RWPE2 (cell line): ENCODE measurements at regions not wholly inside any gene's neighbourhood (a gene's known extent, or its start where the extent isn't known, plus 50 kb on each side); places are given as distances from the start of the nearest gene placed in this dataset.

Experiments used
- ATAC-seq: fragments of 200-7000 bp; cut with Tn5 transposase; 3 replicates; pipeline ENCODE4 v1.9.1; 2021; ENCODE audit warnings: low read depth
- DNase-seq: peaks from one replicate; pipeline ENCODE4 v3.0.0-alpha.2; 2020; ENCODE audit warnings: low spot score
- H3K27ac ChIP-seq: fragments of 450-650 bp; 2 replicates; pipeline ENCODE4 v1.5.1; 2017; ENCODE audit warnings: mild to moderate bottlenecking; ENCODE audit not compliant: poor library complexity, severe bottlenecking
- H3K27me3 ChIP-seq: fragments of 250-450 bp; sonication (Bioruptor Pico); 2 replicates; pipeline ENCODE4 v1.5.1; 2021; ENCODE audit warnings: mild to moderate bottlenecking, moderate library complexity; ENCODE audit not compliant: insufficient read depth, poor library complexity, severe bottlenecking
- H3K36me3 ChIP-seq: fragments of 250-450 bp; sonication (Bioruptor Pico); 2 replicates; pipeline ENCODE4 v1.5.1; 2020; ENCODE audit warnings: low read depth, mild to moderate bottlenecking, moderate library complexity
- H3K4me1 ChIP-seq: fragments of 250-450 bp; sonication (Bioruptor Pico); 2 replicates; pipeline ENCODE4 v1.5.1; 2021; ENCODE audit warnings: mild to moderate bottlenecking, moderate library complexity; ENCODE audit not compliant: insufficient read depth, poor library complexity, severe bottlenecking
- H3K4me3 ChIP-seq: fragments of 250-450 bp; sonication (Bioruptor Pico); 2 replicates; pipeline ENCODE4 v1.5.1; 2021; ENCODE audit warnings: mild to moderate bottlenecking, moderate library complexity; ENCODE audit not compliant: severe bottlenecking
- H3K9me3 ChIP-seq: fragments of 250-450 bp; sonication (Bioruptor Pico); 2 replicates; pipeline ENCODE4 v1.5.1; 2021; ENCODE audit warnings: mild to moderate bottlenecking, moderate library complexity; ENCODE audit not compliant: severe bottlenecking
- CTCF ChIP-seq: fragments of 450-650 bp; IDR thresholded peaks from one replicate; pipeline ENCODE4 v1.5.1; 2017; ENCODE audit warnings: mild to moderate bottlenecking, moderate library complexity; ENCODE audit not compliant: poor library complexity, severe bottlenecking

- H3K4me3 ChIP-seq, result no peak overlapping the region
- no peaks in the 10 kb centered on the region for H3K9me3 ChIP-seq
- ATAC-seq (peak; percentile 67; the same call in 2 of the 3 replicates), DNase-seq (no peak)
- H3K27me3 ChIP-seq, result no peaks in the 10 kb centered on the region
- no peak for TF ChIP-seq CTCF
- peak overlapping the region; percentile 28 for H3K27ac ChIP-seq
- no peaks in the 10 kb centered on the region for H3K36me3 ChIP-seq
- peaks cover 26% of the 10 kb centered on the region for H3K4me1 ChIP-seq
Measured at GRCh38 chr19:31139871-31140505, 209.2 kb downstream of the TSHZ3 start.

GRCh38 chr19:31138077-31138476 is 211.2 kb downstream of the TSHZ3 start:
- ATAC-seq, result no peak
- H3K4me3 ChIP-seq, result no peak overlapping the region
- no peaks in the 10 kb centered on the region for H3K36me3 ChIP-seq
- no peak for DNase-seq
- no peak overlapping the region for H3K27ac ChIP-seq
- no peaks in the 10 kb centered on the region for H3K27me3 ChIP-seq
- no peak for TF ChIP-seq CTCF
- peaks cover 25% of the 10 kb centered on the region for H3K4me1 ChIP-seq
- H3K9me3 ChIP-seq, result no peaks in the 10 kb centered on the region

GRCh38 chr19:31135841-31136240 is 213.4 kb downstream of the TSHZ3 start:
- H3K9me3 ChIP-seq, result no peaks in the 10 kb centered on the region
- no peaks in the 10 kb centered on the region for H3K36me3 ChIP-seq
- H3K27me3 ChIP-seq, result no peaks in the 10 kb centered on the region
- no peak for DNase-seq
- no peak for TF ChIP-seq CTCF
- peaks cover 20% of the 10 kb centered on the region for H3K4me1 ChIP-seq
- H3K4me3 ChIP-seq, result no peak overlapping the region
- ATAC-seq, result peak; percentile 86
- H3K27ac ChIP-seq, result no peak overlapping the region

- Histone ChIP-seq H3K27me3 (no peaks in the 10 kb centered on the region), H3K36me3 (no peaks in the 10 kb centered on the region), H3K4me1 (peaks cover 11% of the 10 kb centered on the region), H3K27ac (no peak overlapping the region), H3K9me3 (no peaks in the 10 kb centered on the region), H3K4me3 (no peak overlapping the region)
- no peak for ATAC-seq
- no peak for DNase-seq
- TF ChIP-seq CTCF, result no peak
Measured at GRCh38 chr19:31132753-31133110, 216.5 kb downstream of the TSHZ3 start.

GRCh38 chr19:31128291-31128690 is 220.9 kb downstream of the TSHZ3 start:
- ATAC-seq (no peak), DNase-seq (no peak)
- H3K36me3 ChIP-seq, result no peaks in the 10 kb centered on the region
- H3K4me3 ChIP-seq, result no peak overlapping the region
- TF ChIP-seq CTCF, result no peak
- peaks cover 14% of the 10 kb centered on the region for H3K4me1 ChIP-seq
- H3K9me3 ChIP-seq, result no peaks in the 10 kb centered on the region
- H3K27ac ChIP-seq, result peak overlapping the region; percentile 38
- H3K27me3 ChIP-seq, result no peaks in the 10 kb centered on the region
